Dedifferentiated amniotic fluid mesenchymal stem cell (primary cell): ENCODE measurements at regions not wholly inside any gene's neighbourhood (a gene's known extent, or its start where the extent isn't known, plus 50 kb on each side); places are given as distances from the start of the nearest gene placed in this dataset.
"Not testable (repeated sequence)": the region's sequence is repeated elsewhere in the genome, so short reads cannot be mapped to it uniquely, and the experiment has no call there.

ENCODE experiments used
- DNase-seq: peaks from one replicate; pipeline ENCODE4 v3.0.0-alpha.2; 2016; ENCODE audit errors: extremely low spot score

DNA sequence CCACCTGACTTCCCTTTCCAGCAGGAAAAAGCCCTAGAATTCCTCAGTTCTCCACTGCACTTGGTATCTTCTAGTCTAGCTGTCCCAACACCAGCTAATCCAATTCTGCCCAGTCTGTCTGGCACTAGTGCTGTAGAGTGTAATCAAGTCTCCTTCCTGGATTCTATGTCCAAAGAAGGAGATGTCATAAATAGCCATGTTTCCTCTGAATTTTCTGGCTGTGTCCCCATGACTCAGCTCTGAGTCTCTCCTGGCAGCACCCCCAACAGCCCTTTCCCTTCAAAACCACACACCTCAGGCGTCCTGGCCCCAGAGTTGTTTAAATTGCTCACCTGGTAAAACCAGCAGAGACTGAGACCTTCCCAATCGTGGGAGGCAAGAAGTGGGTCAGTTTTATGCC lies 197.2 kb downstream of the GRXCR1 start:
- DNase-seq = no peak

DNA sequence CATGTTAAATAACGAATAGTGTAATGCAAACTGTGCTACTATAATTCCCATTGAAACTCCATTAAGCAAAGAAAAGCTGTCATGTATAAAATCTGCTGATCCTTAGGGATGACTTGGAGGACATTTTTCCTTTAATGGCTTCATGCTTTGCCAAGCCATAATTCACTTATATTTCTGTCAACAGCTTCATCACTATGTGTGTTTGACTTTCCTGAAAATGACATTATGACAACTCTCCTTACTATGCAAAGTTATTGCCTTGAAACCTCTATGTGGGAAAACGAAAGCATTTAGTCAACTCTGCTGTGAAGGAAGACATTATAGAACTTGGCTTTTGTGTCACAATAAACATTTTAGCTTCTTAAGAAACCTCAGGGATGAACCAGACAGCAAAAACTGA lies 210.5 kb downstream of the GRXCR1 start:
- DNase-seq = no peak

- no peak for DNase-seq
Observed at GRCh38 chr4:43112139-43112538, 219.6 kb downstream of the GRXCR1 start.

DNA sequence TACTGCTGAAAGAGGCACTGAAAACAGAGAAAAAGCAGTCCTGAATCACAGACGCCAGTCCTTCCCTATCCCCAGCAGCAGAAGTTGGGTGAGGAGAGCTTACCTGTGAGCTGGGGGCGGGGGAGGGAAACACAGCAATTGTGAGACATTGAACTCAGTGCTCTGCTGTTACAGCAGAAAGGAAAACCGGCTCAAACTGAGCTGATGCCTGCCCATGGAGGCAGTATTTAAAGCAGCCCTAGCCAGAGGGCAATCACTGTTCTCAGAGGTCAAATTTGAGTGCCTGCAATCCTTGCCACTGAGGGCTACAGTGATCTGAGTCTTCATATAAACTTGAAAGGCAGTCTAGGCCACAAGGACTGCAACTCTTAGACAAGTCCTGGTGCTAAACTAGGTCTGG lies 220.7 kb downstream of the GRXCR1 start:
- no peak for DNase-seq

DNA sequence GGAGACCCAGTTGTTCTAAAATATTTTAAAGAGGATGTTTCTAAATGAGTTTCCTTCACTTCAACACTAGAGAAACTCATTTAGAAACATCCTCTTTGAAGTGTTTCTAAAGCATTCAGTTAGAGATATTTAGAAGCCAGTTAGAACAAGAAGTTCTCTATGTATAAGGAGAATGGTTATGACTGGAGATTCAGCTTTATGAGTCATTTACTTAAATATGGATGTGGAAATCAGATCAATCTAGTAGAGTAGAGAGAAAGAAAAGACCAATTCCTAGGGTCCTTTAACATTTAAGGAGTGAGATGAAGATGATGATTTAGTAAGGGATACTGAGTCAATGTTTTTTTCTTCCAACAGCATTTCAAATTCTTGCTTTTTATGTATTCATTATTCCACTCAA lies 234.1 kb downstream of the GRXCR1 start:
- no peak for DNase-seq

GRCh38 chr4:43130228-43131021 lies 237.9 kb downstream of the GRXCR1 start:
- DNase-seq = no peak

DNA sequence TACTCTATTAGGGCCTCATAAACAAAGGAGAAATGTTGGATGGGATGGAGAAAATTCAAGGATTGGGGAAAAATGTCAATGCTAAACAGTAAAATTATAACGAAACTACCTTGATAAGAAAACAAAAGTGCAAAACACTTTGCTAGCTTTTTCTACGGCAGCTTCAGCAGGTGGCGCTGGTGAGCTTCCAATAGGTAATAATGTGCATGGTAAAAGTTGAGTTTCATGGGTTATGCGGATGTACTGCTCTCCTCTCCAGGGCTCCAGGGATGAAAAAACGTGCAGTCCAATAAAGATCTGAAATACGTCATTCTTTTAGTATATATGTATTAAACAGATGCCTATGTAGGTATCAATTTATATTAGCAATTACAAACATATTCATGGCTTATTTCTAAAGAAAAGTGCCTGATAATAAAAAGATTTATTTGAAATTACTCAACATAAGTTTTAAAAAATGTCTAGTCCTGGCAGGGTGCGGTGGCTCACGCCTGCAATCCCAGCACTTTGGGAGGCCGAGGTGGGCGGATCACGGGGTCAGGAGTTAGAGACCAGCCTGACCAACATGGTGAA lies 239.6 kb downstream of the GRXCR1 start:
- no peak for DNase-seq

DNA sequence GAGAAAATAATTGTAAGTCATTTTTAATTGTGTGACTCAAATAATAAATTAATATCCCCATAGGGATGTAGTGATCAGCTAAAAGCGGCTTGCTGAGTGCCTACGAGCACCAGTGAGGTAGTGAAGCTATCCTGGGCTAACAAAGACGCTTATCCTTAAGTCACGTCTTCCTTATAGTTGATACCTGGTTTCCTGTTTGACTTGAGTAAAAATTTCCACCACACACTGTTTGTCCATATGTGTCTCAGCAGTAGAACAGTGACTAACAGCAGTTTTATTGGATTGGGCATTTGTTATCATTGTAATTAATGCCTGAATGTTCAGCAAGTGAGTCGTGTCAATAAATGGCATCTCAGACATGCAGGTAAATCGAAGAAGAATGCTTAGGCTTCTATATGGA lies 241.1 kb downstream of the GRXCR1 start:
- no peak for DNase-seq

DNA sequence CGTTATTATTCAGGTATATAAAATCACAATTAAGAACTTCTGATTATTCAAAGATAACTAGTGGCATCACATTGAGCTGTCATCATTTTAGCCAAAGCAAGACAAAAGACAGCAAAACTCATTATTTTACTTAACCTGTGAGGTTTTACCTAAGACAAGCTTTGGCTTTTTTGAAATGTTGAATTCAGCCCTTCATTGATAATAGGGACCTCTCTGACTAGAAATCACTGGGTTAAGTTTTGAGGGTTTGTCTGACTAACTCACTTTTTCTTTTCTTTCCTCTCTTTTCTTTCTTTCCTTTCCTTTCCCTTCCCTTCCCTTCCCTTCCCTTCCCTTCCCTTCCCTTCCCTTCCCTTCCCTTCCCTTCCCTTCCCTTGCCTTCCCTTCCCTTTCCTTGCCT lies 244.2 kb downstream of the GRXCR1 start:
- no peak for DNase-seq

- DNase-seq = no peak
Observed at GRCh38 chr4:43146198-43146597, 253.7 kb downstream of the GRXCR1 start.

GRCh38 chr4:43148481-43148880 lies 256.0 kb downstream of the GRXCR1 start:
- no peak for DNase-seq

DNA sequence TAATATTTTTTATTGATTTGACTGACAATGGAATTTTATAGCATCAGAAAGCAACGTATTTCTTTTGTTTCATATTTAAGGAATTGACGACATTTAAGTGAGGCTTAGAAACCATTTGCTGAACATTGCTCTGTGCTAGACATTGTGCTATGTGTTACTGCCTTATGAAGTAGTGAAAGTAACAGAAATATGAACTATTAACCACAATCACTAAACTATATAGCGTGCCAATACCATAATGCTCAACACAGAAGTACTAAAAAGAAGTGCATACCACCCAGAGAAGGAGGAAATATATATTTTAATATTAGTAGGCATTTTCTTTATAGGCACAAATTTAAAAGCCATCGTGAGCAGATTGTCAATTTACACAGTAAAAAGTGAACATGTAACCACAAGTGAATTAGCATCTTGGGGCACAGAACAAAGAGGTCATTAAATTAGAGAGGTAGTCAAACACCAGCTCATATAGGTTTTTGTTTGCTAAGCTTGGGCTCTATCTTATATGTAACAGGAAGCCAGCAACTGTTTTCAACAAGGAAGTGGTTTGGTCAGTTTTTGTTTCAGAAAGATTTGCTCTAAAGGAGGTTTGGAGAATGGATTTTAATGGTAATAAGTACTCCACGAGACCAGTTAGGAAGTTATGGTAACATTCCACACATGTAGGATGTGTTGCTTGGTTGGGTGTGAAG lies 270.7 kb downstream of the GRXCR1 start:
- no peak for DNase-seq

- DNase-seq = no peak
Observed at GRCh38 chr4:43189741-43190140, 297.2 kb downstream of the GRXCR1 start.

- DNase-seq = not testable (repeated sequence)
Observed at GRCh38 chr4:43212576-43212975, 320.1 kb downstream of the GRXCR1 start.

GRCh38 chr4:43223820-43224219 lies 331.3 kb downstream of the GRXCR1 start:
- no peak for DNase-seq

- no peak for DNase-seq
Observed at GRCh38 chr4:43224559-43224958, 332.0 kb downstream of the GRXCR1 start.

- DNase-seq = no peak
Observed at GRCh38 chr4:43233321-43233720, 340.8 kb downstream of the GRXCR1 start.

DNA sequence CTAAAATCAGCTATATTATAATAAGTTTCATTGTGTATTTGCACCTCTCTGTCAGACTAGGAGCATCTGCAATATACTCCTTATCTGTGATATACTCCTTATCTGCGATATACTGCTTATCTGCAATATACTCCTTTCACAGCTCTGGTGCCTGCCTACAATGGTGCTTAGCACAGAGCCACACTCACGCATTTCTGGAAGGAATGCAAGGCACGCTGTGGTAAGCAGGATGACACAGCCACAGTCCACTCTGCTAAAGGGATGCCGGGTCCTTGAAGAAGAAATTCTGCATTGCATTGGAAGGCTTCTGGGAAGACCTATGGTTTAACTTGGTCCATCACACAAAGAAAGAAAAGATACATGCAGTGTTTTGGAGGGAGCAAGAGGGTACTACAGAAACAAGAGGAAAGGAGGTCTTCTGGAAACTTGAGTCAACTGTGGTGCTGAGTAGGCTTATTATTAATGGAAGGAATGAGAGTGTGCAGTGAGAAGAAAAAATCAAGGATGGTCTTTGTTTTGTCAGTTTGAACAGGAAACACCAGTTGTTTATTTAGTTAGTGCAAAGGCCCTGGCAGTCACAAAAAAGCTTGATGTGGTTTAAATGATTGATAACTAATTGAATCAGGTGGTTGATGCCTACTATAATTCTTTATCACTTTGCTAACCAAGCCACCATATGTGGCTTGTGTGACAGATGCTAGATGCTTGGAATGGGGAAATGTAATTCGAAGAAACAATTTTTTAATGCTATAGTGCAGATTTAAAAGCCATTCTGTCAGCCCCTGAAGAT lies 342.3 kb downstream of the GRXCR1 start:
- no peak for DNase-seq

DNA sequence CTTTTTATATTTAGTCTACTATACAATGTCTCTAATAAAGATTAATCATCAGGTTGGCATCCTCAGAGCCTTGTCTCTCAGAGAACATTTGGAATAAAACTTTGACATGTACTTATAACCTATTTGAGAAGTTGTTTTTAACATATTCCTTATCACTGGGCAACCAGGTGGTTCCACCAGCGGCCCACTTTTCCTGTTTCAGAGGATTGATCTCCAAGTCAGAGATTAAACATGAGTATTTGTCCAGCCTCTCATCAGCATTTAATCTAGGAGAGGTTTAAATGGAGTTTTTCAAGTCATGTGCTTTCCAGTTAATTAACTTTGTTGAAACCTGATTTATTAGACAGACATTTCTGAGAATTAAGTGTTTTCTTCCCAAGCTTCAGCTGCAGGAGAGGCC lies 345.5 kb downstream of the GRXCR1 start:
- no peak for DNase-seq

DNA sequence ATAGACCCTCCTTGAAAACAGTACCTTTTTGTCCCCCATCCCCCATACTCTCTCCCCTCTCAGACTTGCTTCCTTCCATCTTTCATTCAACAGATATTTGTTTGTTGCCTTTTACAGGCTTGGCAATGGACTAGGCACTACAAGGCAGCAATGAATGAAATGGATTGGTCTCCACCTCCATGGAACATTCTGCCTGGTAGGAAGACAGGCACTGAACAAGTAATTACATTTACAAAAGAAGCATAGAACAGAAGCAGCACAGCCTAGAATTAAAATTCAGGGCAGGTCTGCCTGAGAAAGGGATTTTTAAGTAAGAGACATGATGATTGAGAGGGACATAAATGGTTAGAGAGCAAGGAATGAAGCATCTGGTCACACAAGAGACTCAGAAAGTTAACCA lies 346.1 kb downstream of the GRXCR1 start:
- no peak for DNase-seq

DNA sequence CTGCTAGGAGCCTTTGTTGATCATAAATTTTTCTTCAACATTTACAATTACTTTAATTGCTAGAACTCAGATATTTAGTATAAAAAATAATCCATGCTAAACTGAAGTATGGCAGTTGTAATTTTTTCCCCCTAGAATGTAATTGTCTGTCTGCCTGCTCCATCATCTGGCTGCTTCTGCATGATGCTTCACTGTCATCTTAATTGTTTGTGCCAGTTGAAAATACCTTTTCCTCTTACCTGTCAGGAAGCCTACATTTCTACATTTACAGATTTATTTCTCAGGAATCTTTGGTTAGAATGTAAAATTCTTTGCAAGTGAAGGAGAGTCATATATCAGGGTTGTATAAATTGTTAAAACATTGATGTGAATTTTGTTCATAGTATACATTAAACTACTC lies 348.6 kb downstream of the GRXCR1 start:
- no peak for DNase-seq

DNA sequence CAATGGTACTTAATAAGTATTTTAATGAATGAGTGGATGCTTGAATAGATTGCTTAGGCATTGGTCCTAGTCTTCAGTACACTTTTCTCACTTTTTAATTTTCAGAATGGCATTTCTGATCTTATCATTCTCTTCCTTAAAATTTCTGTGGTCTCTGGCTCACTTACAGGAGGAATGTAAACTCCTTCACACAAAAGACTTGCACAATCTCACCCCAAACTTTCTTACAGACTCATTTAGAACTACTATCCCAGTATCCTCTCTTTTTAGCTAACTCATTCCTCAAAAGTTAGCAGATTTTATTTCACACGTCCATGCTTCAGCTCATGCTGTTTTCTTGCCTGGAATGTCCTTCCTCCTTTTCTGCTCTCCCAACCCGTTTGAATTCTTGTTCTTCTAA lies 350.1 kb downstream of the GRXCR1 start:
- DNase-seq = no peak
